Left lung (tissue), 4 donors: ENCODE measurements at regions not wholly inside any gene's neighbourhood (a gene's known extent, or its start where the extent isn't known, plus 50 kb on each side); places are given as distances from the start of the nearest gene placed in this dataset.

Experiments
- ATAC-seq: fragments of 200-7000 bp; cut with Tn5 transposase; one replicate; pipeline ENCODE4 v1.9.1; 2020; ENCODE audit warnings: moderate library complexity
- DNase-seq, 4 donors: peaks; one replicate each; pipeline ENCODE4 v3.0.0-alpha.2; 2013 to 2020
- H3K27ac ChIP-seq, 2 donors: fragments of 200-600 bp; sonication (generic) in 1 of 2; one replicate each; pipeline versions ENCODE4 v1.5.0 to v1.8.0; 2020 to 2021
- H3K27me3 ChIP-seq, 2 donors: fragments of 200-600 bp; sonication (generic) in 1 of 2; one replicate each; pipeline versions ENCODE4 v1.5.0 to v1.8.0; 2020 to 2021
- H3K36me3 ChIP-seq, 2 donors: fragments of 200-600 bp; sonication (generic) in 1 of 2; one replicate each; pipeline versions ENCODE4 v1.5.0 to v1.8.0; 2020 to 2021
- H3K4me1 ChIP-seq, 2 donors: fragments of 200-600 bp; one replicate each; pipeline ENCODE4 v1.8.0; 2021
- H3K4me3 ChIP-seq, 2 donors: fragments of 200-600 bp; sonication (generic) in 1 of 2; one replicate each; pipeline versions ENCODE4 v1.5.0 to v1.8.0; 2020 to 2021; ENCODE audit warnings: mild to moderate bottlenecking in 1 of 2
- H3K9me3 ChIP-seq, 2 donors: fragments of 200-600 bp; sonication (generic) in 1 of 2; one replicate each; pipeline versions ENCODE4 v1.5.0 to v1.8.0; 2020 to 2021
- CTCF ChIP-seq, 2 donors: fragments of 200-600 bp; sonication (generic) in 1 of 2; IDR thresholded peaks; one replicate each; pipeline versions ENCODE4 v1.5.0 to v1.8.0; 2021; ENCODE audit warnings: antibody characterized with exemption in 2 of 2
- intact Hi-C, 2 donors: fragments of 100-400 bp; cut with DNase I; formaldehyde crosslinking; loops; one replicate each; pipeline versions ENCODE4 v1.11.2 to v1.14.2; 2022
- donor health status: DM: no; HTN: yes; CAD: no.
- donor health status: DM: no; HTN: no; CAD: no.

- H3K36me3 ChIP-seq: no peaks in the 10 kb centered on the region
- DNase-seq (no peak), ATAC-seq (no peak)
- TF ChIP-seq CTCF (IDR thresholded peaks at IDR 0.05): no peak
- no peaks in the 10 kb centered on the region for H3K4me1 ChIP-seq
- no peaks in the 10 kb centered on the region for H3K9me3 ChIP-seq
- H3K27ac ChIP-seq: no peak overlapping the region
- no peaks in the 10 kb centered on the region for H3K27me3 ChIP-seq
- intact Hi-C loops: no loop called here
- H3K4me3 ChIP-seq: no peak overlapping the region
Measured at GRCh38 chr12:33323823-33324222, 115.8 kb downstream of the SYT10 start.

- no peak for TF ChIP-seq CTCF (IDR thresholded peaks at IDR 0.05)
- ATAC-seq (no peak), DNase-seq (no peak)
- intact Hi-C loops: no loop called here
- no peaks in the 10 kb centered on the region for H3K36me3 ChIP-seq
- no peak overlapping the region for H3K27ac ChIP-seq
- H3K4me1 ChIP-seq: no peaks in the 10 kb centered on the region
- H3K4me3 ChIP-seq: no peak overlapping the region
- no peaks in the 10 kb centered on the region for H3K9me3 ChIP-seq
- H3K27me3 ChIP-seq: no peaks in the 10 kb centered on the region
Measured at GRCh38 chr12:33322519-33322918, 117.1 kb downstream of the SYT10 start.

- no peak for DNase-seq
- Histone ChIP-seq H3K9me3 (no peaks in the 10 kb centered on the region), H3K36me3 (no peaks in the 10 kb centered on the region), H3K4me1 (no peaks in the 10 kb centered on the region), H3K4me3 (no peak overlapping the region), H3K27me3 (no peaks in the 10 kb centered on the region), H3K27ac (no peak overlapping the region)
- TF ChIP-seq CTCF (IDR thresholded peaks at IDR 0.05): no peak
- no peak for ATAC-seq
- intact Hi-C loops: no loop called here
Measured at GRCh38 chr12:33317746-33318145, 121.9 kb downstream of the SYT10 start.

GRCh38 chr12:33314223-33314622, 125.4 kb downstream of the SYT10 start:
- no peaks in the 10 kb centered on the region for H3K27me3 ChIP-seq
- no peak for DNase-seq
- no peak overlapping the region for H3K4me3 ChIP-seq
- no peaks in the 10 kb centered on the region for H3K36me3 ChIP-seq
- H3K27ac ChIP-seq: no peak overlapping the region
- H3K9me3 ChIP-seq: peaks cover 0 to 7% of the 10 kb centered on the region in 2 donors
- no peak for TF ChIP-seq CTCF (IDR thresholded peaks at IDR 0.05)
- intact Hi-C loops: no loop called here
- H3K4me1 ChIP-seq: no peaks in the 10 kb centered on the region
- no peak for ATAC-seq

GRCh38 chr12:33313476-33313875, 126.1 kb downstream of the SYT10 start:
- Histone ChIP-seq H3K4me3 (no peak overlapping the region), H3K9me3 (peaks cover 0 to 7% of the 10 kb centered on the region in 2 donors), H3K27me3 (no peaks in the 10 kb centered on the region), H3K36me3 (no peaks in the 10 kb centered on the region), H3K27ac (no peak overlapping the region), H3K4me1 (no peaks in the 10 kb centered on the region)
- DNase-seq: no peak
- intact Hi-C loops: no loop called here
- ATAC-seq: no peak
- TF ChIP-seq CTCF (IDR thresholded peaks at IDR 0.05): no peak
